ENCODE measurements at regions not wholly inside any gene's neighbourhood (a gene's known extent, or its start where the extent isn't known, plus 50 kb on each side); places are given as distances from the start of the nearest gene placed in this dataset.

DNA sequence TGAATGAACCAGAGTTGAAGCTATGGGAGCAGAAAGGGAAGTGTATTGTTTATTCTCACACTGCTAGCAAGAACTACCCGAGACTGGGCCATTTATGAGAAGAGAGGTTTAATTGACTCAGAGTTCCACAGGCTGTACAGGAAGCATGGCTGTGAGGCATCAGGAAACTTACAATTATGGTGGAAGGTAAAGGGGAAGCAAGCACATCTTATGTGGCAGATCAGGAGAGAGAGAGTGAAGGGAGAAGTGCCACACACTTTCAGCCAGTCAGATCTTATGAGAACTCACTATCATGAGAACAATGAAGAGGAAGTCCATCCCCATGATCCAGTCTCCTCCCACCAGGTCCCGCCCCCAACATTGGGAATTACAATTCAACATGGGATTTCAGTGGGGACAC, 383.2 kb upstream of the SLC14A2 start:
- H3K4me3 Mint-ChIP-seq = no peak overlapping the region
- H3K4me1 Mint-ChIP-seq = peaks cover 2% of the 10 kb centered on the region
- H3K9me3 Mint-ChIP-seq = peaks cover 5% of the 10 kb centered on the region
- TF ChIP-seq, protein P1, sequence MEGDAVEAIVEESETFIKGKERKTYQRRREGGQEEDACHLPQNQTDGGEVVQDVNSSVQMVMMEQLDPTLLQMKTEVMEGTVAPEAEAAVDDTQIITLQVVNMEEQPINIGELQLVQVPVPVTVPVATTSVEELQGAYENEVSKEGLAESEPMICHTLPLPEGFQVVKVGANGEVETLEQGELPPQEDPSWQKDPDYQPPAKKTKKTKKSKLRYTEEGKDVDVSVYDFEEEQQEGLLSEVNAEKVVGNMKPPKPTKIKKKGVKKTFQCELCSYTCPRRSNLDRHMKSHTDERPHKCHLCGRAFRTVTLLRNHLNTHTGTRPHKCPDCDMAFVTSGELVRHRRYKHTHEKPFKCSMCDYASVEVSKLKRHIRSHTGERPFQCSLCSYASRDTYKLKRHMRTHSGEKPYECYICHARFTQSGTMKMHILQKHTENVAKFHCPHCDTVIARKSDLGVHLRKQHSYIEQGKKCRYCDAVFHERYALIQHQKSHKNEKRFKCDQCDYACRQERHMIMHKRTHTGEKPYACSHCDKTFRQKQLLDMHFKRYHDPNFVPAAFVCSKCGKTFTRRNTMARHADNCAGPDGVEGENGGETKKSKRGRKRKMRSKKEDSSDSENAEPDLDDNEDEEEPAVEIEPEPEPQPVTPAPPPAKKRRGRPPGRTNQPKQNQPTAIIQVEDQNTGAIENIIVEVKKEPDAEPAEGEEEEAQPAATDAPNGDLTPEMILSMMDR (IDR thresholded peaks at IDR 0.05; ENCODE audit: unreplicated experiment) = no peak
- H3K36me3 Mint-ChIP-seq = no peaks in the 10 kb centered on the region
- H3K27ac Mint-ChIP-seq = no peak overlapping the region
- no peak for DNase-seq (ENCODE audit: low spot score in 2 of 2, unreplicated experiment in 2 of 2)
- H3K27me3 Mint-ChIP-seq (ENCODE audit: low read depth) = no peaks in the 10 kb centered on the region

DNA sequence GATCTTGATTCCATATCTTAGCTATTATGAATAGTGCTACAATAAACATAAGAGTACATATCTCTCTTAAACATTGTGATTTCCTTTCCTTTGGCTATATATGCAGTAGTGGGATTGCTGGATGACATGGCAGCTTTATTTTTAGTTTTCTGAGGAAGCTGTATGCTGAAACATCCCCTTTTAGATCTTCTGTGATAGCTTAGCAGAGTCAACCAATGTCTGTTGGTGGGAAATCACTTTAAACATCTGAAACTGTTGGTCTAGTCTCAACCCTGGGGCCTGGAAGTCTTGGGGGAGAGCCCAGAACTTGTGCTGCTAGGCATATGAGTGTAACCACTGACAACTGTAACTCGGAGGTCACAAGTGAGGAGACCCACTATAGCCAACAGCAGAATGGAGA, 378.6 kb upstream of the SLC14A2 start:
- Mint-ChIP-seq H3K27ac (no peak overlapping the region), H3K4me3 (no peak overlapping the region), H3K4me1 (no peaks in the 10 kb centered on the region), H3K9me3 (peaks cover 5% of the 10 kb centered on the region), H3K27me3 (ENCODE audit: low read depth) (no peaks in the 10 kb centered on the region), H3K36me3 (no peaks in the 10 kb centered on the region)
- DNase-seq (ENCODE audit: low spot score in 2 of 2, unreplicated experiment in 2 of 2) = no peak
- TF ChIP-seq, protein P1 (IDR thresholded peaks at IDR 0.05; ENCODE audit: unreplicated experiment) = no peak

DNA sequence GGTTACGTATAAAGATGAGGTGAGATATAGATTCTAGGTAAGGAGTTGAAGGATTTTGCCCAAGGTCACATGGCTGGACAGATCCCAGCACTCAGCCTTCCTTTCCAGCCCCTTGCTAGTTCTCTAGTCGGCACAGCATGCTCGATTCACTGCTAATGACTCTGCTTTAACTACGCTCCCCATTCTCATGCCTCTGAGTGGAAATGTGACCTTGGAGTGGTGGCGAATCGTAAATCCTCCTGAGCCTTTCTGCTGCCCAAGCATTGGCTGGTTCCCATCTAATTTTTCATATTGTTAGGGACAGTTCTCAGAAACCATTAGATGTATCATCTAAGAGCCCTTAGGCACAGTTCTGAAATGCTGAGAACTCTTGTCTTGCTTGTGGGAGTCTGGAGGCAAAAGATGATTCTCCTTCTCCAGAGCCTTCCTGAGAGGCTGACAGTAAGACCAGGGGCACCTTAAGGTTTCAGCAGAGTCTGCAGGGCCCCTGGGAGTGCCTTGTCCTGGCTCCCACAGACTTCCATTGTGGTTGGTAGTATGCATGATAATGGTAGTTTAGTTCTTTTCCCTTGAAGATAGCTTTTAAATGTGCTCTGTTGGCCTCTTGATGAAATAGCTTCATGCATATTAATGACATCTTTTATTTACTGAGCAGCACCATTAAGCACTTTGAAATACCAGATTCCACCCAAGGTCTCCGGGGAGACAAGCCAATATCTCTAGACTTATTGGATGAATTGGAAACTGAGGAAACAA, 377.8 kb upstream of the SLC14A2 start:
- Mint-ChIP-seq H3K36me3 (no peaks in the 10 kb centered on the region), H3K9me3 (no peaks in the 10 kb centered on the region), H3K4me3 (no peak overlapping the region), H3K27ac (no peak overlapping the region), H3K27me3 (ENCODE audit: low read depth) (no peaks in the 10 kb centered on the region), H3K4me1 (no peaks in the 10 kb centered on the region)
- no peak for DNase-seq (ENCODE audit: low spot score in 2 of 2, unreplicated experiment in 2 of 2)
- TF ChIP-seq, protein P1 (IDR thresholded peaks at IDR 0.05; ENCODE audit: unreplicated experiment) = no peak

DNA sequence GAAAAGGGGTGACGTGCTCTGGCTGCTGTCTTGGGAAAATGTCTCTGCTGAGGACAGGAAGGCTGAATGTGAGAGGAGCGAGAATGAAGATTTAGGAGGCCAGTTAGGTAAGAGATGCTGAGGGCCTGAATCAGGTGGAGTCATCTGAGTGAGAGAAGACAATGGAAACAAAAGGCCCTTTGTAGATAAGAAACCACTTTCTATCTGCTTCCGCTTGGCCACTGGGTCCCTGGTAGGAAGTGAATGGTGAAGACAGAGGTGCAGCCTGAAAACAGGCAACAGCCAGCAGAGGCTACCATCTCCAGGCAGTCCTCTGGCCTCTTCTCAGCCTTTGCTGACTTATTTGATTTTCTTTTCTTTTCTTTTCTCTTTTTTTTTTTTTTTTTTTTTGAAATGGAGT, 374.0 kb upstream of the SLC14A2 start:
- no peaks in the 10 kb centered on the region for H3K9me3 Mint-ChIP-seq
- no peak overlapping the region for H3K4me3 Mint-ChIP-seq
- H3K27me3 Mint-ChIP-seq (ENCODE audit: low read depth) = no peaks in the 10 kb centered on the region
- no peak for DNase-seq (ENCODE audit: low spot score in 2 of 2, unreplicated experiment in 2 of 2)
- peaks cover 2% of the 10 kb centered on the region for H3K4me1 Mint-ChIP-seq
- TF ChIP-seq, protein P1 (IDR thresholded peaks at IDR 0.05; ENCODE audit: unreplicated experiment) = no peak
- H3K27ac Mint-ChIP-seq = no peak overlapping the region
- H3K36me3 Mint-ChIP-seq = no peaks in the 10 kb centered on the region

DNA sequence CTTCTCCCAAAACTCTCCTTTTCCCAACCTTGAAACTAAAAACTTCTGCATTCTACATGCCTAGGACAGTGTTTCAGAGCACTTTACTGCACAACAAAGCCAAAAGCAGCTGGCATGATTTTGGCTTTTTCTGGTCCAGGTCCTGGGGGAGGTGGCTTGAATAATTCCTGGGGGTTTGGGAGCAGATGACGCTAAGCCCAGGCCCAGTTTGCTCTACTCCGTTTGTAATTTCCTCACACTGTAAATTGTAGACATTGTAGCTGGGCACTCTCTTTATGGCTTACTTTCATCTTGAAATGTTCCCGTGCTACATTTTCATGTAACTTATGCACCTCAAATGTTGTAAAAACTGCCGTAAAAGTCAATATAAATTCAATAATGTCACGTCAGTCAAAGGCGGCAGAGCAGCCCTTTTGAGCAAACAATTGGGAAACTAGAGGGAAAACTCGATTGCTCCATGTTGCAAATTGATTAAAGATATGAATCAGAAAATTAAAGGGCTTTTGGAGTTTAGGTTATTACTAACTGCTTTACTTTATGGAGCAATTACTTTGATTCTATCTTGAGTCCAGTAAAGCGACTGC, 373.2 kb upstream of the SLC14A2 start:
- Mint-ChIP-seq H3K9me3 (no peaks in the 10 kb centered on the region), H3K27ac (no peak overlapping the region), H3K27me3 (ENCODE audit: low read depth) (no peaks in the 10 kb centered on the region), H3K4me1 (peaks cover 2% of the 10 kb centered on the region), H3K4me3 (no peak overlapping the region), H3K36me3 (no peaks in the 10 kb centered on the region)
- no peak for DNase-seq (ENCODE audit: low spot score in 2 of 2, unreplicated experiment in 2 of 2)
- TF ChIP-seq, protein P1 (IDR thresholded peaks at IDR 0.05; ENCODE audit: unreplicated experiment) = no peak

Measured in mesothelial cell of epicardium (in vitro differentiated cells).